Activated CD8-positive, alpha-beta memory T cell treated with anti-CD3 and anti-CD28 coated beads for 48 hours (primary cell): ENCODE measurements at regions not wholly inside any gene's neighbourhood (a gene's known extent, or its start where the extent isn't known, plus 50 kb on each side); places are given as distances from the start of the nearest gene placed in this dataset.
"Not testable (repeated sequence)": the region's sequence is repeated elsewhere in the genome, so short reads cannot be mapped to it uniquely, and the experiment has no call there.

Source experiments
- DNase-seq, 3 experiments: peaks; one replicate each; pipeline ENCODE4 v3.0.0-alpha.2; 2020; ENCODE audit warnings: low read depth in 2 of 3, low spot score in 2 of 3

GRCh38 chr5:96209829-96210228 lies 223.2 kb downstream of the PCSK1 start:
- no peak for DNase-seq

- no peak for DNase-seq
These were observed 225.6 kb downstream of the PCSK1 start for GRCh38 chr5:96207420-96207819.

- no peak for DNase-seq
These were observed 229.3 kb downstream of the PCSK1 start for GRCh38 chr5:96203761-96204160.

- DNase-seq, result no peak
These were observed 231.5 kb downstream of the PCSK1 start for GRCh38 chr5:96201503-96201902.

GRCh38 chr5:96200641-96201040 lies 232.4 kb downstream of the PCSK1 start:
- no peak for DNase-seq

- DNase-seq, result no peak
These were observed 233.3 kb downstream of the PCSK1 start for GRCh38 chr5:96199713-96200183.

- no peak for DNase-seq
These were observed 234.5 kb downstream of the PCSK1 start for GRCh38 chr5:96198356-96199058.

- DNase-seq, result not testable (repeated sequence)
These were observed 235.3 kb downstream of the PCSK1 start for GRCh38 chr5:96197767-96198166.

GRCh38 chr5:96197347-96197746 lies 235.7 kb upstream of the ELL2 start:
- no peak for DNase-seq

GRCh38 chr5:96196890-96197289 lies 235.2 kb upstream of the ELL2 start:
- DNase-seq, result no peak

GRCh38 chr5:96196407-96196806 lies 234.8 kb upstream of the ELL2 start:
- no peak for DNase-seq

- DNase-seq, result no peak
These were observed 233.5 kb upstream of the ELL2 start for GRCh38 chr5:96195123-96195522.

- DNase-seq, result no peak
These were observed 232.9 kb upstream of the ELL2 start for GRCh38 chr5:96194593-96194992.

- DNase-seq, result no peak
These were observed 232.3 kb upstream of the ELL2 start for GRCh38 chr5:96193946-96194345.

GRCh38 chr5:96189987-96190386 lies 228.3 kb upstream of the ELL2 start:
- DNase-seq, result no peak

- no peak for DNase-seq
These were observed 227.6 kb upstream of the ELL2 start for GRCh38 chr5:96189028-96189826.

- DNase-seq, result no peak
These were observed 225.8 kb upstream of the ELL2 start for GRCh38 chr5:96187309-96188027.

GRCh38 chr5:96184510-96184909 lies 222.9 kb upstream of the ELL2 start:
- not testable (repeated sequence) for DNase-seq

GRCh38 chr5:96180684-96181435 lies 219.2 kb upstream of the ELL2 start:
- no peak for DNase-seq

GRCh38 chr5:96177303-96177869 lies 215.7 kb upstream of the ELL2 start:
- DNase-seq, result no peak

GRCh38 chr5:96176022-96176421 lies 214.4 kb upstream of the ELL2 start:
- DNase-seq, result no peak
